ENCODE measurements at regions not wholly inside any gene's neighbourhood (a gene's known extent, or its start where the extent isn't known, plus 50 kb on each side); places are given as distances from the start of the nearest gene placed in this dataset.
A peak's percentile ranks its signal among the peaks of the same experiment; 100 is the strongest.

DNA sequence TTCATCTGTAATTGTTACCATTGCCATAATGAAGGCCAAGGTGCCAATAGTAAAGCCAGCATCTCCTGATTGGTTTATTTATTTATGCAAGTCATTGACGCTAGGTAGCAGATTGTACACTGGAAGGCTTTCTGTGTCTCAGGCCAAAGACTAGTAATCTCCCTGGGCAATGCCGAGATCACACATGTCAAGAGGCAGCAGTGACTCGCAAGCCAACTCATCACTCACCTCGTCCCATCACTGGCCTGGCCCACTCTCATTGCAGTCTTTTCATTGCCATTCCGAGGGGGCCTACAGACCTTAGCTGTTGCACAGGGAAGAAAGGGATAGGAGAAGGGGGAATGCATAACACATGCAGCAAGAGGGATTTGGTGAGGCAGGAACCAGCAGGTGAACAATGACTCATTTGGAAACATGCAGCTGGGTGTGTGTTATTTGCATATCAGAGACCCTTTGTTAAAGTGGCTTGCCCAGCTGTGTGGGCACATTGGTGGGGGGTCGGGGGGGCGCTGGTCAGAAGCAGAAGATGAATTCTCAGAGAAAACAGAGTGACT is 448.7 kb upstream of the HNRNPA3 start:
- no peak overlapping the region for H3K4me3 Mint-ChIP-seq

DNA sequence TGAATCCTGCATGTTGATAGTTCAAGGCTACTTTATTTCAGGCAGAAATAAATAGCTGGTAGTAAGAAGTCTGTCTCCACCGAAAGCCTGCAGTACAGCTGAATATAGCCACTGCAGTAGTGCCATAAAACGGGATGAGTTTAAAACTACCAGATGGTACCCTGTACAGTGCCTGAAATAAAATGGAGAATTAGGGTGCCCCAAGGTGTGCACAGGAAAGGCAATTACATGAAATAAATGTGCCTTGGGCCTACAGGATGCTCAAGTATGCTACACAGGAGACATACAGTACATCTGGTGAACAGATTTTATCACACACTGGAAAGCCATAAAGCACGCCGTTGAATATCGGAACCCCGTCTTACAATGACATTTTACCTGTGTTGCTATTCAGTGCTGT is 447.7 kb upstream of the HNRNPA3 start:
- no peak for DNase-seq
- Mint-ChIP-seq H3K27me3 (peaks cover 16 to 25% (median 17%) of the 10 kb centered on the region in 3 donors), H3K4me3 (no peak overlapping the region), H3K27ac (no peak overlapping the region), H3K9me3 (peaks cover 0 to 6% (median 2%) of the 10 kb centered on the region in 7 donors), H3K4me1 (no peaks in the 10 kb centered on the region), H3K36me3 (no peaks in the 10 kb centered on the region)
- ATAC-seq (ENCODE audit: low read depth in 2 of 2): no peak

More for the DNA sequence above, 448.7 kb upstream of the HNRNPA3 start:
- peaks cover 17 to 25% (median 19%) of the 10 kb centered on the region in 3 donors for H3K27me3 Mint-ChIP-seq
- DNase-seq: no peak
- no peaks in the 10 kb centered on the region for H3K4me1 Mint-ChIP-seq
- peaks cover 0 to 6% (median 2%) of the 10 kb centered on the region in 7 donors for H3K9me3 Mint-ChIP-seq
- H3K27ac Mint-ChIP-seq: no peak overlapping the region
- H3K36me3 Mint-ChIP-seq: no peaks in the 10 kb centered on the region
- ATAC-seq (ENCODE audit: low read depth in 2 of 2): no peak

DNA sequence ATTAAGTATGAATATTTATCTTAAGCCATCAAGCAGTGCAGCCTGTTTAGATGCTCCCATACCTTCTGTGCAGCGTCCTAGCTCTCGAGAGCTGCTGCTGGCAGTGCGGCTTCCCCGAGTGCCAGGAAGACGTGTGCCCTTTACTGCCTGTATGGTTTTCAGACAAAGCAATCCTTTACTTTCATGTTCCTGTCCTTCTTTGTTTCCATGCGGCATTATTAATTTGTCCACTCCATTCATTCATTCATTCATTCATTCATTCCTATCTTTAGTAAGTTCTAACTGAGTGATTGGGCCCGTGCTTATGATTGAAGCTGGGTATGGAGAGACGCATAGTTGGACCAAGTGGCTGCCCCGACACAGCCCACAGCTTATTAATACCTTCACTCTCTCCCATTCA is 446.6 kb upstream of the HNRNPA3 start:
- ATAC-seq (ENCODE audit: low read depth in 2 of 2) (no peak), DNase-seq (no peak)
- Mint-ChIP-seq H3K27me3 (peaks cover 16 to 25% (median 18%) of the 10 kb centered on the region in 3 donors), H3K4me1 (no peaks in the 10 kb centered on the region), H3K9me3 (peaks cover 0 to 6% (median 2%) of the 10 kb centered on the region in 7 donors), H3K4me3 (no peak overlapping the region), H3K36me3 (no peaks in the 10 kb centered on the region), H3K27ac (peak overlapping the region in 1 of 6 donors; percentile 35)

DNA sequence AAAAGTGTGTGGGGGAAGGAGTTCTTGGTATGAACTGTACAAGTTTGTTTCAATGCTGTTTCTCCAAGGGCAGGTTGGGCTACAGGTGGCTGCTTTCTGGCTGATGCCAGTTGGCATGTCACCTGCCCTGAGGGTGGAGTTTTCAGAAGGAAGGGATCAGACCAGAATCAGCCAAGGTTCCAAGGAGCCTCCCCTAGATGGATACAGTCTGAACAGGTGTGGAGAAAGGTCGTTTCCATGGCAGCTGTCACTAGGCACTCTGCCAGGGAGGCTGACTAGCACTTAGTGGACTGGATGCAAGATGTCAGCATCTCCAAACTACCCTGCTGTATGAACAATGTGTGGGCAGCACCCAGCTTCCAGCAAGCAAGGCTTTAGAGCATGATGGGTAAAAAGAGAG is 444.4 kb upstream of the HNRNPA3 start:
- Mint-ChIP-seq H3K9me3 (peaks cover 5 to 18% (median 9%) of the 10 kb centered on the region in 7 donors), H3K4me3 (no peak overlapping the region), H3K36me3 (peaks cover 0 to 8% of the 10 kb centered on the region in 2 donors), H3K27ac (no peak overlapping the region), H3K4me1 (no peaks in the 10 kb centered on the region), H3K27me3 (peaks cover 5 to 18% (median 15%) of the 10 kb centered on the region in 3 donors)
- DNase-seq (no peak), ATAC-seq (ENCODE audit: low read depth in 2 of 2) (no peak)

DNA sequence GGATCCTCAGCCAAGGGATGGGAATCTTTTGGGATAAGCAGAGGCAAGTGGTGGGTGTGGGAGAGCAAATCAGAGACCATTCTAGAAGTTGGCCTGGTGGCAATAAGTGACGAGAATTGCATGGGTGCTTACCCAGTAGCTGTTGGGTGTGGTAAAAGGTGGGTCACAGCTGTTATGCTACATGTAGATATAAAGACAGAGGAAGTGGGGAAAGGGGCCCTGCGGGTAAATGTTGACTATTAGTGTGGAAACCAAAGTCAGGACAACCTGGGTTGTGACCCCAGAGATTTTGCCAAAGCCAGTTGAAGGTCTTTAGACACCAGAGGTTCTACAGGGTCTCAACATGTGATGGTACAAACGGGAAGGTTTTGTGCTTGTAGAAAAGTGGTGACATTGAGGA is 443.6 kb upstream of the HNRNPA3 start:
- Mint-ChIP-seq H3K27ac (no peak overlapping the region), H3K36me3 (peaks cover 4 to 8% of the 10 kb centered on the region in 2 donors), H3K9me3 (peaks cover 5 to 25% (median 15%) of the 10 kb centered on the region in 7 donors), H3K4me3 (no peak overlapping the region), H3K27me3 (peaks cover 9 to 15% (median 11%) of the 10 kb centered on the region in 3 donors), H3K4me1 (no peaks in the 10 kb centered on the region)
- no peak for DNase-seq
- no peak for ATAC-seq (ENCODE audit: low read depth in 2 of 2)

DNA sequence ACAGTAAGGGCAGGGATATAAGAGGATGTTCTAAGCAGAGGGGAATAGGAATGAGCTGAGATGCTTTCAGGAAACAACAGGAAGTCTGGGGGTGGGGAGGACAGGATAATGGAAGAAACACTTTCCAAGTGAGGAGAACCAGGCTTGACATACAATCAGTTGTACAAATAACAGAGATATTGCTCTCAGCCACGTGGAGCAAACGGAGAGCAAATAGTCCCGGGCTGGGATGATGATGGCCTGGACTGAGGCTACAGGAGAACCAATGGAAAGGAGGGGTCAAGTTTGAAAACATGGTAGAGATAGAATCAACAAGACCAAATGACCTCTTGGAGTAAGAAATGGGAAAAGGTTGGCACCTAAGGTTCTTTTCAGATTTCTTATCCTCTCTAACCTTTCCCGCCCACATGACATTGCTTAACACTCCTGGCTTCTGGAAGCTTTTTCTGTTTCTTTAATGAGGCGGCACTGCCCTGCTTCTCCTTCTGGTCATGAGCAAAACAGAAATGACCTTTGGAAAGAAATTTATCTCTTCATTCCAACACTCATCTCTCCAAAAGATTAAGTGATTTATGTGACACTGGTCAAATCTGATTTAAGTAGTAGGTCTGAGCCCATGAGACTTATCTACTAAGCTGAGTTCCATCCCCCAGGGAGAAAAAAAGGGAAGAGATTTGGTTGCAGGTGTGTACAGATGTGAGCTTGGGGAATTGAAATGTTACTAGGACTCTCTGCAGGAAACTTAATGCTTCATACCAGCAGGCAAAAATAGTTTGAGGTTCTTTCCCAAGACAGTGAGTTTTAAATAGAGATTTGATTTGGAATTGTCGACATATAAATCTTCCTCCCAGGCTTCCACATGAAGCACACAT is 442.9 kb upstream of the HNRNPA3 start:
- Mint-ChIP-seq H3K4me1 (no peaks in the 10 kb centered on the region), H3K9me3 (peaks cover 5 to 29% (median 15%) of the 10 kb centered on the region in 7 donors), H3K36me3 (peaks cover 5 to 8% of the 10 kb centered on the region in 2 donors), H3K4me3 (no peak overlapping the region), H3K27me3 (peaks cover 9 to 12% (median 11%) of the 10 kb centered on the region in 3 donors), H3K27ac (peak overlapping the region in 1 of 6 donors; percentile 1)
- ATAC-seq (ENCODE audit: low read depth in 2 of 2) (no peak), DNase-seq (no peak)

DNA sequence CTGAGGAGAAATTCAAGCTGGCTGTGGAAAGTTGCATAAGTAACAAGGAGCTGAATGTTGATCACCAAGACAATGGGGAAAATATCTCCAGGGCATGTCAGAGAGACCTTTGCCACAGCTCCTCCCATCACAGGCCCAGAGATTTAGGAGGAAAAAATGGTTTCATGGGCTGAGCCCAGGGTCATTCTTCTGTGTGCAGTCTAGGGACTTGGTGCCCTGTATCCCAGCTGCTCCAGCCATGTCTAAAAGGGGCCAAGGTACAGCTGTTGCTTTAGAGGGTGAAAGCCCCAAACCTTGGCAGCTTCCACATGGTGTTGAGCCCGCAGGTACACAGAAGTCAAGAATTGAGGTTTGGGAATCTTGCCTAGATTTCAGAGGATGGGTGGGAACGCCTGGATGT is 439.8 kb upstream of the HNRNPA3 start:
- peaks cover 5 to 26% (median 12%) of the 10 kb centered on the region in 7 donors for H3K9me3 Mint-ChIP-seq
- no peak overlapping the region for H3K27ac Mint-ChIP-seq
- ATAC-seq (ENCODE audit: low read depth in 2 of 2) (no peak), DNase-seq (no peak)
- H3K4me1 Mint-ChIP-seq: no peaks in the 10 kb centered on the region
- peaks cover 5 to 8% of the 10 kb centered on the region in 2 donors for H3K36me3 Mint-ChIP-seq
- peaks cover 0 to 7% (median 4%) of the 10 kb centered on the region in 3 donors for H3K27me3 Mint-ChIP-seq
- peak overlapping the region in 1 of 8 donors; percentile 42 for H3K4me3 Mint-ChIP-seq

DNA sequence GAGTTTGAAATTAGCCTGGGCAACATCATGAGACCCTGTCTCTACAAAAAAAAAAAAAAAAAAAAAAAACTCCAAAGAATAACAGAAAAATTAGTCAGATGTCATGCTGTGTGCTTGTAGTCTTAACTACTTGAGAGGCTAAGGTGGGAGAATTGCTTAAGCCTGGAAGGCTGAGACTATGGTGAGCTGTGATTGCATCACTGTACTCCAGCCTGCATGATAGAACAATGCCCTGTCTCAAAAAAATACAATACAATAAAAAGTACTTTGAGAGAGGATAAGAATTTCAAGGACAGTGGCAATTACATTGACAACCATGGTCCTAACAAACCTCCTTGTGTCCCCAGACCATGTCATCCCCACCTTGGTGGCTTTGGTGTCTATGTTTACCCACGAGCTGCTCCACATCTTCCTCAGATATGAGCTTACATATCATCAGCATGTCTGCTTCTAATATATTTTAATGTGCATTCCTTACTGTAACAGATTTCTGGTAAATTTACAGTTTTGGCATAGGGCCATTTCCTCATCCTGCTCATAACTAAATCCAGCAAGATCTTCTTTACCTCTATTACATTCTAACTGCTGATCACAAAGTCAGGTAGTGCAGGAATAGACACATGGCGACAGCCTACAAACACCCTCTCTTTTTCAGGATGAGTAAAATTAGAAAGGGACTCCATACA is 437.7 kb upstream of the HNRNPA3 start:
- no peak overlapping the region for H3K27ac Mint-ChIP-seq
- H3K4me1 Mint-ChIP-seq: no peaks in the 10 kb centered on the region
- H3K36me3 Mint-ChIP-seq: peaks cover 5 to 14% of the 10 kb centered on the region in 2 donors
- ATAC-seq (ENCODE audit: low read depth in 2 of 2): no peak
- no peak for DNase-seq
- H3K27me3 Mint-ChIP-seq: peaks cover 0 to 6% (median 4%) of the 10 kb centered on the region in 3 donors
- H3K4me3 Mint-ChIP-seq: no peak overlapping the region
- peaks cover 6 to 29% (median 12%) of the 10 kb centered on the region in 7 donors for H3K9me3 Mint-ChIP-seq

DNA sequence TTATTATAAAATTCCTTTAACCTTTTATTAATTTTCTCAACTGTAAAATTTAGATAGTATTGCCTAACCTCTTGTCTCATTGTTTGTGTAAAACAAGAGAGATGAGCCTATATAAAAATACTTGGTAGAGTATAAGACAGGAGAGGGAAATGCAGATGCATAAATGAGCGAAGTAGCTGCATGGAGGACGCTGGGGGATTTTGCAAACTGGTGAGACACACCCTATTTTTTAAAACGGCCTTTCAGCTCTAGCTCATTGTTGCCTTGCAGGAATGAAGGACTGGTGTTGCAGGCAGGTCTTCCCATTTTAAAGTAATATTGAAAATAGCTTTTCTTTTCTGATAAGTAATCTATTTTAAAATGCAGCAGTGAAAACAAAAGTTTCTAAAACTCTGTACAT is 435.3 kb upstream of the HNRNPA3 start:
- ATAC-seq (ENCODE audit: low read depth in 2 of 2) (no peak), DNase-seq (no peak)
- Mint-ChIP-seq H3K4me1 (peaks cover 5 to 10% (median 8%) of the 10 kb centered on the region in 3 donors), H3K27me3 (peaks cover 0 to 4% (median 3%) of the 10 kb centered on the region in 3 donors), H3K36me3 (peaks cover 18 to 20% of the 10 kb centered on the region in 2 donors), H3K9me3 (peaks cover 14 to 49% (median 21%) of the 10 kb centered on the region in 7 donors), H3K27ac (no peak overlapping the region), H3K4me3 (no peak overlapping the region)

DNA sequence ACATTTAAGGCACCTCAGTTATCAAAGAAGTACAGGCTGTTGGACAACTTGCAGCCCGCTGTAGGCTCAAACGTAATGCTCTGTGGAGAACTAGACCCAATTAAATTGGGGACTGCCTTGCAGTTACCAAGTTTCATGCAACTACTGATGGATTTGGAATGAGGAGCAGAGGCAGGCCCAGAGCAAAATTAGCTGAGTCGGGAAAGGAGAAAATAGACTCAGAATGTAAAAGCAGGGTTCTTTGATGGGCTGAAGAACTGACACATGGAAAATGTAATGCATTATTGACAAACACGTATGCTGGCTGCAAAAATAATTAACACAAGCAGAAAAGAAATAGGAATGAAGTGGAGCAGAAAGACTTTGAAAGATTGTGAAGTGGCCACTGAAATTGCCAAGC is 432.7 kb upstream of the HNRNPA3 start:
- Mint-ChIP-seq H3K27ac (no peak overlapping the region), H3K9me3 (peaks cover 11 to 38% (median 14%) of the 10 kb centered on the region in 7 donors), H3K36me3 (peaks cover 13 to 15% of the 10 kb centered on the region in 2 donors)

DNA sequence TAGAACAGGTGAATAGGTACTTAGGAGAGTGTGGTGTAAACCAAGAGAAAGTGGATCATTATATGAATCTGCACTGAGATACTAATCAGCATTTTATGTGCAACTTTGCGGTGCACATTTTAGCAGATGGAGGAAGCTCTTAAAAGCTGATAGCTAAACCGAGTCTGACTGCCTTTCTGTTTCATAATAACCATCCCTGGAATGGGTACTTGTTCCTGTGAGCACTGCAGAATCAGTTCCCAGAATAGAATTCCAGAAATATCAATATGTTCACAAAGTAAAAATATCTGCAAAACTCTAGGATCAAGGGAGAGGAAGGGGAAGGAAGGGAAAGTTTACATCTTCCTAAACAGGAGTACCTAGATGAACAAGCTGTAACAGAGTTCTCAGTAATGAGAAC is 432.2 kb upstream of the HNRNPA3 start:
- Mint-ChIP-seq H3K36me3 (peaks cover 13 to 15% of the 10 kb centered on the region in 2 donors), H3K4me3 (no peak overlapping the region), H3K9me3 (peaks cover 11 to 38% (median 14%) of the 10 kb centered on the region in 7 donors), H3K4me1 (peaks cover 8 to 18% (median 9%) of the 10 kb centered on the region in 3 donors), H3K27ac (peak overlapping the region in 1 of 6 donors; percentile 35), H3K27me3 (peaks cover 0 to 8% (median 0%) of the 10 kb centered on the region in 3 donors)
- DNase-seq: no peak
- ATAC-seq (ENCODE audit: low read depth in 2 of 2): no peak

More for the DNA sequence above, 432.7 kb upstream of the HNRNPA3 start:
- peaks cover 0 to 4% (median 3%) of the 10 kb centered on the region in 3 donors for H3K27me3 Mint-ChIP-seq
- H3K4me3 Mint-ChIP-seq: no peak overlapping the region
- no peak for ATAC-seq (ENCODE audit: low read depth in 2 of 2)
- H3K4me1 Mint-ChIP-seq: peaks cover 8 to 18% (median 9%) of the 10 kb centered on the region in 3 donors
- no peak for DNase-seq

DNA sequence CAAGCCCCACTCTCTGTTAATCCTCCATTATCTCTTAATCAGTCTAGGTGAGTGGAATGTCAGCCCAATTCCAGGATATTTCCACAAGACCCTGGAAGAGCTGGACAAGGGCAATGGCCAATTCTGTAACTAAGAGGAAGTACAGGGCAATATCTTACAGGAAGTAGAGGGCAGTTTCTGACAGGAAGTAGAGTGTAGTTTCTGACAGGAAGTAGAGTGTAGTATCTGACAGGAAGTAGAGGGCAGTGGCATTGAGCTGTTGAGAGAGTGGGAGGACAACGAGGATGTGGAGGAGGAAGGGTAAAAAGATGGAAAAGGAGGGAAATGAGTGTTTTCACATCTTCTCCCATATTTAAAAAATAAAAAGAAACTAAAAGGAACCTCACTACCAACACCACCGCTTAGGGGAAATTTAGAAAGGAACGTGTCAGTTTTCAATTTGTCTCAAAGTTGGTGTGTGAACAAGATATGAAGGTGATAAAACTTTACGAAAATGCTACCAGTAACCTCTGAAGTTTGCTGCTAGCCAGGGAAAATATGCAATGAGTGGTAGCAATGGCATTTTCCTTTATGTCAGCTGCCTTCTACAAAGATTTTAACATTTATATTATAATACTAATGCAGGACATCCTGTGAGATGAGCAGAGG is 430.9 kb upstream of the HNRNPA3 start:
- DNase-seq (no peak), ATAC-seq (ENCODE audit: low read depth in 2 of 2) (no peak)
- Mint-ChIP-seq H3K27me3 (peaks cover 0 to 8% (median 0%) of the 10 kb centered on the region in 3 donors), H3K27ac (peak overlapping the region in 2 of 6 donors; percentile 68 to 86), H3K4me3 (peak overlapping the region in 4 of 8 donors; percentile 30 to 52 (median 43)), H3K36me3 (peaks cover 13 to 15% of the 10 kb centered on the region in 2 donors), H3K9me3 (peaks cover 11 to 38% (median 14%) of the 10 kb centered on the region in 7 donors), H3K4me1 (peaks cover 8 to 18% (median 9%) of the 10 kb centered on the region in 3 donors)
